B cell (primary cell): ENCODE measurements at regions not wholly inside any gene's neighbourhood (a gene's known extent, or its start where the extent isn't known, plus 50 kb on each side); places are given as distances from the start of the nearest gene placed in this dataset.

Experiments
- ATAC-seq: fragments of 200-7000 bp; cut with Tn5 transposase; one replicate; pipeline ENCODE4 v1.10.0; 2021; ENCODE audit warnings: low read depth, mild to moderate bottlenecking, moderate number of reproducible peaks, moderate library complexity
- CTCF ChIA-PET: fragments of 350-600 bp; sonication (Branson Sonifier 250); formaldehyde crosslinking; loops from one replicate; lab custom pipeline; 2021; ENCODE audit warnings: antibody characterized with exemption, inconsistent platforms; lab: Charles Lee
- POLR2A ChIA-PET: fragments of 350-600 bp; sonication (Branson Sonifier 250); formaldehyde crosslinking; loops from one replicate; lab custom pipeline; 2021; ENCODE audit warnings: antibody characterized with exemption; lab: Charles Lee
- DNase-seq: peaks from one replicate; pipeline ENCODE4 v3.0.0; 2013
- H2AFZ ChIP-seq: 2 replicates; pipeline ENCODE4 v1.6.1; 2012; ENCODE audit warnings: mild to moderate bottlenecking, low read depth, low read length; ENCODE audit not compliant: insufficient read depth, poor library complexity, severe bottlenecking
- H3K27ac ChIP-seq, 2 donors: 1 replicate in 1 of 2; 2 replicates in 1 of 2; pipeline ENCODE4 v1.5.1; 2012 to 2013; ENCODE audit warnings: low read length in 2 of 2, mild to moderate bottlenecking in 2 of 2, moderate library complexity in 1 of 2
- H3K27me3 ChIP-seq, 4 experiments: fragments of 200-600 bp in 1 of 4; sonication (generic) in 1 of 4; replicated peaks in 1 of 4; 1 replicate in 2 of 4; 2 replicates in 2 of 4; pipeline versions ENCODE4 v1.6.1 to v1.7.0; 2013 to 2016; ENCODE audit warnings: low read length in 3 of 4, mild to moderate bottlenecking in 2 of 4, mixed read lengths in 1 of 4, moderate library complexity in 1 of 4; ENCODE audit not compliant: insufficient read depth in 4 of 4, control insufficient read depth in 3 of 4; ENCODE audit errors: control extremely low read depth in 1 of 4
- H3K36me3 ChIP-seq, 2 experiments: replicated peaks in 1 of 2; 1 replicate in 1 of 2; 2 replicates in 1 of 2; pipeline versions ENCODE4 v1.6.1 to v1.7.1; 2013; ENCODE audit warnings: low read length in 1 of 2; ENCODE audit not compliant: insufficient read depth in 2 of 2, control insufficient read depth in 1 of 2; ENCODE audit errors: control extremely low read depth in 1 of 2, extremely low read depth in 1 of 2
- H3K4me1 ChIP-seq, 2 donors: fragments of 200-600 bp in 1 of 2; sonication (generic) in 1 of 2; 1 replicate in 1 of 2; 2 replicates in 1 of 2; pipeline versions ENCODE4 v1.5.1 to v1.6.1; 2013 to 2017; ENCODE audit warnings: low read length in 2 of 2; ENCODE audit not compliant: control insufficient read depth in 2 of 2, insufficient read depth in 2 of 2
- H3K4me2 ChIP-seq: replicated peaks from 2 replicates; pipeline ENCODE3; 2012; ENCODE audit warnings: mild to moderate bottlenecking, low read depth, low read length; ENCODE audit not compliant: poor library complexity, severe bottlenecking
- H3K4me3 ChIP-seq, 5 experiments: fragments of 200-600 bp in 1 of 5; sonication (generic) in 1 of 5; 1 replicate in 3 of 5; 2 replicates in 2 of 5; pipeline versions ENCODE4 v1.5.1 to v1.7.0; 2011 to 2016; ENCODE audit warnings: low read length in 4 of 5, mild to moderate bottlenecking in 4 of 5, low read depth in 2 of 5, control low read depth in 1 of 5, moderate library complexity in 1 of 5; ENCODE audit not compliant: insufficient read depth in 1 of 5; ENCODE audit errors: control extremely low read depth in 1 of 5, extremely low read depth in 1 of 5
- H3K79me2 ChIP-seq: fragments of 200-600 bp; sonication (generic); one replicate; pipeline ENCODE4 v1.6.0; 2016; ENCODE audit warnings: low read length; ENCODE audit not compliant: control insufficient read depth, insufficient read depth
- H3K9ac ChIP-seq: fragments of 200-600 bp; sonication (generic); 2 replicates; pipeline ENCODE4 v1.6.1; 2017; ENCODE audit warnings: mild to moderate bottlenecking, low read length, moderate library complexity
- H3K9me3 ChIP-seq, 3 donors: one replicate each; pipeline versions ENCODE4 v1.6.1 to v1.7.1; 2013; ENCODE audit warnings: low read length in 2 of 3; ENCODE audit not compliant: control insufficient read depth in 2 of 3, insufficient read depth in 1 of 3; ENCODE audit errors: control extremely low read depth in 1 of 3
- H4K20me1 ChIP-seq: 2 replicates; pipeline ENCODE4 v1.6.0; 2012; ENCODE audit warnings: mild to moderate bottlenecking, low read length; ENCODE audit not compliant: insufficient read depth, control insufficient read depth, poor library complexity, severe bottlenecking
- H3K27ac Mint-ChIP-seq: one replicate; pipeline ENCODE4 v1.8.0; 2021; ENCODE audit warnings: mixed read lengths
- H3K27me3 Mint-ChIP-seq: one replicate; pipeline ENCODE4 v1.8.0; 2021; ENCODE audit warnings: mixed read lengths
- H3K4me1 Mint-ChIP-seq: one replicate; pipeline ENCODE4 v1.8.0; 2021; ENCODE audit warnings: mixed read lengths
- H3K4me3 Mint-ChIP-seq: one replicate; pipeline ENCODE4 v1.8.0; 2021; ENCODE audit warnings: mixed read lengths
- H3K9me3 Mint-ChIP-seq: one replicate; pipeline ENCODE4 v1.8.0; 2022; ENCODE audit warnings: mixed read lengths; ENCODE audit not compliant: insufficient read depth
- CTCF ChIP-seq: fragments of 200-600 bp; IDR thresholded peaks from one replicate; pipeline ENCODE4 v1.8.0; 2022; ENCODE audit warnings: antibody characterized with exemption, mild to moderate bottlenecking
- EZH2 ChIP-seq: IDR thresholded peaks from 2 replicates; pipeline ENCODE4 v1.6.1; 2012; ENCODE audit warnings: borderline replicate concordance, low read depth, mild to moderate bottlenecking, moderate library complexity, low read length; ENCODE audit not compliant: insufficient read depth, poor library complexity, severe bottlenecking
- WGBS: methylation state at CpG from one replicate; pipeline ENCODE4 v1.1.5; 2013; ENCODE audit warnings: missing lambda C conversion rate; ENCODE audit not compliant: insufficient coverage; 5-methylcytosine and 5-hydroxymethylcytosine counted together
- intact Hi-C: fragments of 100-400 bp; cut with micrococcal nuclease; formaldehyde crosslinking; loops from one replicate; pipeline ENCODE4 v1.10.0; 2022

GRCh38 chr13:62964522-62964921, 1548.9 kb upstream of the PCDH20 start:
- ATAC-seq = no peak
- POLR2A ChIA-PET = no interaction called here
- Histone ChIP-seq H2AFZ (no peak overlapping the region), H3K27me3 (no peaks in the 10 kb centered on the region), H4K20me1 (no peaks in the 10 kb centered on the region), H3K9me3 (peaks cover 0 to 3% (median 2%) of the 10 kb centered on the region in 3 donors), H3K79me2 (no peaks in the 10 kb centered on the region), H3K9ac (no peak overlapping the region), H3K4me3 (no peak overlapping the region), H3K4me1 (no peaks in the 10 kb centered on the region), H3K27ac (no peak overlapping the region), H3K4me2 (no peak overlapping the region), H3K36me3 (no peaks in the 10 kb centered on the region)
- Mint-ChIP-seq H3K9me3 (peaks cover 12% of the 10 kb centered on the region), H3K4me3 (no peak overlapping the region), H3K27ac (no peak overlapping the region), H3K27me3 (no peaks in the 10 kb centered on the region), H3K4me1 (no peaks in the 10 kb centered on the region)
- intact Hi-C loops = no loop called here
- CTCF ChIA-PET = no interaction called here
- no peak for DNase-seq
- TF ChIP-seq EZH2 = no peak

GRCh38 chr13:62960723-62961122, 1545.1 kb upstream of the PCDH20 start:
- no peaks in the 10 kb centered on the region for H3K9me3 Mint-ChIP-seq
- WGBS = no CpG with 5 or more reads among the region's 3 CpGs
- CTCF ChIA-PET = no interaction called here

More at GRCh38 chr13:62960723-62961122, 1545.1 kb upstream of the PCDH20 start:
- H3K4me3 Mint-ChIP-seq = no peak overlapping the region
- no peak overlapping the region for H3K27ac ChIP-seq
- H3K36me3 ChIP-seq = no peaks in the 10 kb centered on the region
- H3K27me3 ChIP-seq = no peaks in the 10 kb centered on the region
- no peak overlapping the region for H3K4me3 ChIP-seq
- H3K27ac Mint-ChIP-seq = no peak overlapping the region
- H3K4me1 ChIP-seq = no peaks in the 10 kb centered on the region
- no peak overlapping the region for H2AFZ ChIP-seq
- H3K4me2 ChIP-seq = no peak overlapping the region
- TF ChIP-seq EZH2 = no peak
- no peak for TF ChIP-seq CTCF
- H3K9ac ChIP-seq = no peak overlapping the region
- H3K9me3 ChIP-seq = peaks cover 0 to 3% (median 0%) of the 10 kb centered on the region in 3 donors
- ATAC-seq (no peak), DNase-seq (no peak)
- intact Hi-C loops = no loop called here
- no peaks in the 10 kb centered on the region for H3K79me2 ChIP-seq
- H4K20me1 ChIP-seq = no peaks in the 10 kb centered on the region
- H3K27me3 Mint-ChIP-seq = no peaks in the 10 kb centered on the region
- H3K4me1 Mint-ChIP-seq = no peaks in the 10 kb centered on the region
- POLR2A ChIA-PET = no interaction called here
